ENCODE measurements at regions not wholly inside any gene's neighbourhood (a gene's known extent, or its start where the extent isn't known, plus 50 kb on each side); places are given as distances from the start of the nearest gene placed in this dataset.

DNA sequence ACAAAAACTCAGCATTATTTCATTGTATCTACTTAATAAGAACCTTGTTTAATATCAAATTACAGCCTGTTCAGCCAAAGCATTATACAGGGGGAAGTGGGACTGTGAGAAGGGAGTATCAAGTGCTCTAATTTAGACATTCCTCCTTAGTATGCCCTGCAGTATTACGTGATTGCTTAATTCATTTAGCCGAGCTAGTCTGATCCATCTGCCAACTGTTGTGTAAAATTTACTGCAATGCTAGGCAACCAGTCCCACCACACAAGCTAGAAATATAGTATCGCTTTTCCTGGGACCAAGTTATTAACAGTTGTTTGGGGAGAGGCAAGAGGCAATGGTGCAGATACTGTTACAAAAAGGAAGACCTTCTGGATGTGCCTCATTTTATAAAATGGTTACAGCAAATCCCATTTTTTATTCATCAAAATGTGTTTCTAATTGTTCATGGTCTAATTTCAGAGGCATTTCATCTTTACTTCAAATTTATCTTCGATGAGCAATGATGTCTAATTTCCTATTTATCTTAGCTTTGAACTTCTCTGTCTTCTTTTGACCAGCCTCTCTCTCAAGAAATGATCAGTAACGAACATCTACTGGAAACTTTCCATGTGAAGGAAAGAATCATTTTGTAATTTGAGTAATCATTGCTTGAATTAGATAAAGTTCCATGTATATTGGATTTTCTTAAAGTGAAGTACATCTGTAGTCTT is 283.3 kb downstream of the DUSP10 start:
- H3K4me3 ChIP-seq (ENCODE audit: low read depth, low read length): no peak overlapping the region
- TF ChIP-seq, protein P1, sequence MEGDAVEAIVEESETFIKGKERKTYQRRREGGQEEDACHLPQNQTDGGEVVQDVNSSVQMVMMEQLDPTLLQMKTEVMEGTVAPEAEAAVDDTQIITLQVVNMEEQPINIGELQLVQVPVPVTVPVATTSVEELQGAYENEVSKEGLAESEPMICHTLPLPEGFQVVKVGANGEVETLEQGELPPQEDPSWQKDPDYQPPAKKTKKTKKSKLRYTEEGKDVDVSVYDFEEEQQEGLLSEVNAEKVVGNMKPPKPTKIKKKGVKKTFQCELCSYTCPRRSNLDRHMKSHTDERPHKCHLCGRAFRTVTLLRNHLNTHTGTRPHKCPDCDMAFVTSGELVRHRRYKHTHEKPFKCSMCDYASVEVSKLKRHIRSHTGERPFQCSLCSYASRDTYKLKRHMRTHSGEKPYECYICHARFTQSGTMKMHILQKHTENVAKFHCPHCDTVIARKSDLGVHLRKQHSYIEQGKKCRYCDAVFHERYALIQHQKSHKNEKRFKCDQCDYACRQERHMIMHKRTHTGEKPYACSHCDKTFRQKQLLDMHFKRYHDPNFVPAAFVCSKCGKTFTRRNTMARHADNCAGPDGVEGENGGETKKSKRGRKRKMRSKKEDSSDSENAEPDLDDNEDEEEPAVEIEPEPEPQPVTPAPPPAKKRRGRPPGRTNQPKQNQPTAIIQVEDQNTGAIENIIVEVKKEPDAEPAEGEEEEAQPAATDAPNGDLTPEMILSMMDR (IDR thresholded peaks at IDR 0.05; ENCODE audit: low read depth, low read length): no peak

DNA sequence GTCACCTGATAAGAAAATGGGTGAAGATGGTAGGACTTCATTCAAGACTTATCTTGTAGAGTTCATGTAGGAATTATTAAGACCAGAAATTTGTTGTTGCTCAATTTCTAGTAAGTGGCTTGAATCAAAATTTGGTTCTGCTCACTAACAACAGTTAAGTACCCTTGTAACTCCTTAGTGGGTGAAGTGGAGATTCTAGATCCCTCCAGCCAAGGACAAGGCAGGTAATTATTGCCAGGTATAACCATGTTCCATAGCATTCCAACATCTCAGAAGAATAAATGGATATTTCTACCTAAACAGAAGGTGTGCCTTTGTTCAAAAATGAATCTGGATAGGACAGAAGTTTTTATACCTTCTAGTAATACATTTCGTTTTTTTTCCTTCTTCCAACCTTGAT is 282.3 kb downstream of the DUSP10 start:
- H3K4me3 ChIP-seq (ENCODE audit: low read depth, low read length): no peak overlapping the region
- TF ChIP-seq, protein P1 (IDR thresholded peaks at IDR 0.05; ENCODE audit: low read depth, low read length): no peak

DNA sequence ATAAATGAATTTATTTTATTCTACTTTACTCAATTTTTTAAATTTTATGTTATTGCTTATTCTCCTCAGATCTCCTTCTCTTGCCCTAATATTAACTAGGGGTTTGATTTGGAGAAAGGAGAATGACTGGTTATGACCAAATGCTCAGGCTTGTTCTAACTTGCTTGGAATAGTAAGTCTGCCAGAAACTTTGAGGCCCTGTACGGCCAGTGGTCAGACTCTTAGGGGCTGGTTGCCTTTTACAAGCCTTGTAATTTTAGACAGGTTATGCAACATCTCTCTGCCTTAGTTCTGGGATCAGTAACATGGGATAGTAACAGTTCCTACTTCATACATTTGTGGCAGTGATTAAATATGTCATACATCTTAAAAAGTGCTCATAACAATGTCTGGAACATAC is 279.5 kb downstream of the DUSP10 start:
- H3K4me3 ChIP-seq (ENCODE audit: low read depth, low read length): no peak overlapping the region
- TF ChIP-seq, protein P1 (IDR thresholded peaks at IDR 0.05; ENCODE audit: low read depth, low read length): no peak

DNA sequence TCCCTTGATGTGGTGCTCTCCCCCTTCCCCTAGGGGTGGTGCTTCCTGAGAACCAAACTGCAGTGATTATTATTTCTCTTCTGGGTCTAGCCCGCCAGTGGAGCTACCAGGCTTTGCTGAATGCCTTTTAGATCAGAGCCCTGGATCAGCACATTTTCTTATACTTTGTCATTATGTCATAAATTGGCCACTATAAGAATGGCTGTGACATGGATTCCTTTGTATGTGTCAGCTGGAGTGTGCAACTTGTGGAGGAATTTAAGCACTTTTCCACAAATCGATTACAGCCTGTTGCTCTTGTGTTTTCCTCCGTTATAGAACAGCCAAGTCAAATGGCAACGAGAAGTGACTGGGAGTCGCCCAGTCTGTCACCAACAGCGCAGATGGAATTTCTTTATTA is 273.3 kb downstream of the DUSP10 start:
- TF ChIP-seq, protein P1 (IDR thresholded peaks at IDR 0.05; ENCODE audit: low read depth, low read length): no peak
- H3K4me3 ChIP-seq (ENCODE audit: low read depth, low read length): no peak overlapping the region

DNA sequence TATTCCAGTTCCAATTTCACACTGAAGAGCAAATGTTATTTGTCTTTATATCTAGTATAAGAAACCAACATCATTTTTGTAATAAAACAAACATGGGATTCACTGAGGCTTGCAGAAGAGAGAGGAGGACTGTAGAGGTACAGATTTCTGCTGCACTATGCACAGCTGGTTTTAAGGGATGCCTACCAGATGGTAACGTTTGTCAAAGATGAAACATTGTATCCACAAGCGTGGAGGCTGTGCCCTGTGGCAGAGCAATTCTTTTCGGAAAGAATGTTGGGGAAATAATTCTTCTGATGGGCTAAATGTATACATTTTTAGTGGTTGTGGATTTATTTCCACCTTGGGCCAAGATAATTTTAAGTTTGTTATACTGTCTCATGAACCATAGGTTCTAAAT is 272.4 kb downstream of the DUSP10 start:
- H3K4me3 ChIP-seq (ENCODE audit: low read depth, low read length): no peak overlapping the region
- TF ChIP-seq, protein P1 (IDR thresholded peaks at IDR 0.05; ENCODE audit: low read depth, low read length): no peak

DNA sequence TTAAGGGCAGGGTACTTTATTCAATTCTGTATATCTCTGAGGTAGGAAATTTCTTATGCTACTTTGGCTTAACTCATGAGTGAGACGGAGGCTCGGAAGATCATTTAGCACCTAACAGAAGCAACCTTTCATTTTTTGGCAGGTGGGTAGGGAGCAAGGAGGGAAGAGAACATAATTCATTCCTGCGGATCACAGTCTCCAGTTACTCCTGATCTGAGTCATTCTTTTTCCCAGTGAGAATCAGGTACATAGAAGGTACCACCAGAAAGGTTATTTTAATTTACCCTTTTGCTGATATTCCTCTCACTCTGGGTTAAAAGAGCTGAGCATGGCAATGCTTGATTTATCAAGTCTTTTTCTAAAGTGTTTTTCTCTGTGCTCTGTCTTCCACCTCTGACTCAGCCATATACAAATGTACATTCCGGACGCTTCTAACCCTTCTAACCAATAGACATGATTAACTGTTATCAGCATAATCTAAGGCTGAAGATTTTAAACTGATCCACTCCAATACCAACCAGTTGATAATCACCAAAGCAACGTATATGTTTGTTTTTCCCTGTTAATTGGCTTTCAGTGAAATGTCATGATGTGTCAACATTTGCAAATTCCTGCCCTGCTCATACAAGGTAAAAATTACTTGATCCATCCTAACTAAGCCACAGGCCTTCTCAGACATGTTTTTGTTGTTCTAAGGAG is 271.7 kb downstream of the DUSP10 start:
- H3K4me3 ChIP-seq (ENCODE audit: low read depth, low read length): no peak overlapping the region
- TF ChIP-seq, protein P1 (IDR thresholded peaks at IDR 0.05; ENCODE audit: low read depth, low read length): no peak

DNA sequence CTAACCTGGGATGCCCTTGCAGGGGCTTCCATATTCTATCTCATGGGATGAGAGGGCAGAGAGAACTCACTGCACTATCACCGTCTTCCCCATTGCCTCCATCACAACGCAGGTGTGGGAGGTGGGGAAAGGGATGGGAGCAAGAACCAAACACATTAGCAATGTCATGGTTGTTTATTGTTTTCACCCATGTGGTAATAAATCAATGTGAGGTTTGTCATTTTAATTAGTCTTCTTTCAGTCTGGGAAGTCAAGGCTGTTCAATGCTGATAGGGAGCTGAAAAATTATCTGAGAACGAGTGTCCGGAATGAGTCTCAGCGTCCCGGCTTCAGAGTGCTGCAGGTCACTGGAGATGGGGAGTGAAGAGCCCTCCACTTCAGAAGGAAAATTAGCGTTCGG is 268.5 kb downstream of the DUSP10 start:
- H3K4me3 ChIP-seq (ENCODE audit: low read depth, low read length): no peak overlapping the region
- TF ChIP-seq, protein P1 (IDR thresholded peaks at IDR 0.05; ENCODE audit: low read depth, low read length): no peak
